ENCODE measurements at regions not wholly inside any gene's neighbourhood (a gene's known extent, or its start where the extent isn't known, plus 50 kb on each side); places are given as distances from the start of the nearest gene placed in this dataset.

DNA sequence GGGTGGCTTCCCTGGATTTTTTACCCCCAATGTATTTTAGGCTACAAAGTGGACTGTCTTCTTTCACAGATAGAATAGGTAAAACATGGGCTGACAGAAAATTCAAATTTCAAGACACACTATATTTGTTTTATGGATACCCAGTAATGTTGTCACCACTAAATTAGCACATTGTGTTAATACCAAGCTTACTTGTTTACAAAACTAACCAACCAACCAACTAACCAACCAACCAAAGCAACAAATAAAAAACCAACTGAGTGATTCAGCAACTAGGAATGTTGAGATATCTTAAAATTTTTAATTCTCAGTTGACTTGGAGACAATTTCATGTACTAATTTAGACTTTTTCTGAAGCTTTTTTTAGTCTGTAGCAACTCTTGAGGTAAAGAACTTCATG, 69.3 kb upstream of the CTSC start:
- intact Hi-C loops (cut with DNase I; ENCODE audit: low total_unique reads): no loop called here
- no peak overlapping the region for H3K4me3 ChIP-seq
- H3K4me1 ChIP-seq: no peaks in the 10 kb centered on the region
- no peak for DNase-seq
- no peaks in the 10 kb centered on the region for H3K36me3 ChIP-seq
- no peak overlapping the region for H3K27ac ChIP-seq
- no peaks in the 10 kb centered on the region for H3K27me3 ChIP-seq
- no peaks in the 10 kb centered on the region for H3K9me3 ChIP-seq
- TF ChIP-seq, protein P1, sequence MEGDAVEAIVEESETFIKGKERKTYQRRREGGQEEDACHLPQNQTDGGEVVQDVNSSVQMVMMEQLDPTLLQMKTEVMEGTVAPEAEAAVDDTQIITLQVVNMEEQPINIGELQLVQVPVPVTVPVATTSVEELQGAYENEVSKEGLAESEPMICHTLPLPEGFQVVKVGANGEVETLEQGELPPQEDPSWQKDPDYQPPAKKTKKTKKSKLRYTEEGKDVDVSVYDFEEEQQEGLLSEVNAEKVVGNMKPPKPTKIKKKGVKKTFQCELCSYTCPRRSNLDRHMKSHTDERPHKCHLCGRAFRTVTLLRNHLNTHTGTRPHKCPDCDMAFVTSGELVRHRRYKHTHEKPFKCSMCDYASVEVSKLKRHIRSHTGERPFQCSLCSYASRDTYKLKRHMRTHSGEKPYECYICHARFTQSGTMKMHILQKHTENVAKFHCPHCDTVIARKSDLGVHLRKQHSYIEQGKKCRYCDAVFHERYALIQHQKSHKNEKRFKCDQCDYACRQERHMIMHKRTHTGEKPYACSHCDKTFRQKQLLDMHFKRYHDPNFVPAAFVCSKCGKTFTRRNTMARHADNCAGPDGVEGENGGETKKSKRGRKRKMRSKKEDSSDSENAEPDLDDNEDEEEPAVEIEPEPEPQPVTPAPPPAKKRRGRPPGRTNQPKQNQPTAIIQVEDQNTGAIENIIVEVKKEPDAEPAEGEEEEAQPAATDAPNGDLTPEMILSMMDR (IDR thresholded peaks at IDR 0.05): no peak
- no peak for TF ChIP-seq POLR2A (IDR thresholded peaks at IDR 0.05)

DNA sequence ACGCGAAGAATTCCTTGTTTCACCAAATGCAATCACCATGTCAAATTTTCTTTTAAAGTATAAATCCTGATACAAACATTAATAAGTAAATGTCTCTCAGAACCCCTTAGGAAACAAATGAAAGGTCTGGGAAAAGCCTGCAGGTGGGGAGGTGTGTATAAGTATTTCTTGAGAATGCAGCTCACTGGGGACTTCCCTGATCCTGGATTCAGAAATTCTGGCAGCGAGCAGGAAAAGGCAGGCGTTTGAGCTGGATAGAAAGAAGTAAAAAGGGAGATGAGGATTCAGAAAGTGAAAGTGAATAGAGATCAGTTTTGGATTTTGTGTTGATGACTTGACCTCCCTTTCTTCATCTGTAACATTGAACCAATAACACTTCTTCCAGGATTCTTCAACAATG, 68.3 kb upstream of the CTSC start:
- no peaks in the 10 kb centered on the region for H3K4me1 ChIP-seq
- no peaks in the 10 kb centered on the region for H3K27me3 ChIP-seq
- no peaks in the 10 kb centered on the region for H3K36me3 ChIP-seq
- no peak for DNase-seq
- TF ChIP-seq, protein P1 (IDR thresholded peaks at IDR 0.05): no peak
- no peak for TF ChIP-seq POLR2A (IDR thresholded peaks at IDR 0.05)
- H3K27ac ChIP-seq: no peak overlapping the region
- H3K9me3 ChIP-seq: no peaks in the 10 kb centered on the region
- no peak overlapping the region for H3K4me3 ChIP-seq
- intact Hi-C loops (cut with DNase I; ENCODE audit: low total_unique reads): no loop called here

DNA sequence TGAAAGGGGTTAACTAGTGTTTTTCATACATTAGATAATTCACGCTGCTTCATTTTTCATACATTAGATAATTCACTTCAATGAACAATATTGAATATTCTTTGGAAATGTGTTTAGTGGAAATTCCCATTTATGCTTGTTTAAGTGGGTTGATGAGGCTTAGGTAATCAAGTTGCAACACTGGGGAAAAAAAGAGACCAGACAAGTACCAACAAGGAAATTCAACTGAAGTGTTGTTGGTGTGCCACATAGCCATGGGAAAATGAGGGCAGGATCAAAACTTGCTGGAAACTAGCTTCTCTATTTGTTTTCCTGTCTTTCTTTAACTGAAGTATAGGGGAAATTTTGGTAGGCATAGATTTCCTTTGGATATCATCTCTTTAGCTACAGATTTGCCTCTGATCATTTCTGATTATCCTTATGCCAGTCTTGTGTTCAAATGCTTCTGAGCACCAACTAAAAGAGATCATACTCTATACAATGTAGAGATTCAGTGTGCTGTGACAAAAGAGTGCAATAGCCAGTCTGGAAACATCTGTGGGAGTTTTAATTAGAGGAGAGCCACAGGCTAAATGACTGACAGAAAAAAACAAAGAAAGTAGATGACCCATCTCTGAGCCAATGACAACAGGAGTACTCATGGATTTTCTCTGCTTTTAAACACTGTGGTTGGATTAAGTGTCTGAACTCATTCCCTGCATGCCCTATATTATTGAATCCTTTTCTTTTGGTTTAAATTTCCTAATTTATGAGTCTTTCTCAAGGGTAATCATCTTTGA, 67.6 kb upstream of the CTSC start:
- intact Hi-C loops (cut with DNase I; ENCODE audit: low total_unique reads): no loop called here

DNA sequence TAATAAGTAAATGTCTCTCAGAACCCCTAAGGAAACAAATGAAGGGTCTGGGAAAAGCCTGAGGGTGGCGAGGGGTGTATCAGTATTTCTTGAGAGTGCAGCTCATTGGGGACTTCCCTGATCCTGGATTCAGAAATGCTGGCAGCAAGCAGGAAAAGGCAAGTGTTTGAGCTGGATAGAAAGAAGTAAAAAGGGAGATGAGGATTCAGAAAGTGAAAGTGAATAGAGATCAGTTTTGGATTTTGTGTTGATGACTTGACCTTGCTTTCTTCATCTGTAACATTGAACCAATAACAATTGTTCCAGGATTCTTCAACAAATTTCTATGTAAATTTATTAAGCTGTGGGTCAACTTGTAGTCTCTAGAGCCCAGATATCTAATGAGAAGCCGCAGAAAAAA, 66.9 kb upstream of the CTSC start:
- Histone ChIP-seq H3K9me3 (no peaks in the 10 kb centered on the region), H3K4me1 (no peaks in the 10 kb centered on the region), H3K27ac (peak overlapping the region in 1 of 2 donors; percentile 11), H3K27me3 (no peaks in the 10 kb centered on the region), H3K4me3 (no peak overlapping the region), H3K36me3 (no peaks in the 10 kb centered on the region)
- no peak for TF ChIP-seq POLR2A (IDR thresholded peaks at IDR 0.05)
- TF ChIP-seq, protein P1 (IDR thresholded peaks at IDR 0.05): no peak
- DNase-seq: no peak
- intact Hi-C loops (cut with DNase I; ENCODE audit: low total_unique reads): no loop called here

More for the DNA sequence above, 67.6 kb upstream of the CTSC start:
- no peak for DNase-seq
- no peak overlapping the region for H3K4me3 ChIP-seq
- peak overlapping the region in 1 of 2 donors; percentile 11 for H3K27ac ChIP-seq
- TF ChIP-seq, protein P1 (IDR thresholded peaks at IDR 0.05): no peak
- TF ChIP-seq POLR2A (IDR thresholded peaks at IDR 0.05): no peak
- no peaks in the 10 kb centered on the region for H3K9me3 ChIP-seq
- H3K36me3 ChIP-seq: no peaks in the 10 kb centered on the region
- no peaks in the 10 kb centered on the region for H3K27me3 ChIP-seq
- no peaks in the 10 kb centered on the region for H3K4me1 ChIP-seq

DNA sequence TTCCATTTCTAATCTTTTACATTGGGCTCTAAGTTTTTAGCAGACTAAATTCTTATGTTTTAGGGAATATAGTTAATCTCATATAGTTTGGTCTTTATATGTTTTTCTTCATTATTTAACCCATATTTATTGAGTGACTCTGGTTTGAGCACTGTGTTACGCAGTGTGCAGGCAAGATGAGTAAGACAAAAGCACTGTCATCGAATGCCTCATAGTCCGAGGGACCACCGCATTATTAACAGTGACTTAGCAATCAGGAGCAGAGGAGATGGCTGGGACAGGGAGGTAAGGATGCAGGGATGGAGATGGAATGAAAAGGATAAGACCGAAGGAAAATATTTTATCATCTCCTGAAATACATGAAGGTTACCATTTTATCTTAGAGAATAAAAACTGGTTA, 65.2 kb upstream of the CTSC start:
- intact Hi-C loops (cut with DNase I; ENCODE audit: low total_unique reads): no loop called here

More for the DNA sequence above, 65.2 kb upstream of the CTSC start:
- H3K36me3 ChIP-seq: no peaks in the 10 kb centered on the region
- TF ChIP-seq POLR2A (IDR thresholded peaks at IDR 0.05): no peak
- TF ChIP-seq, protein P1 (IDR thresholded peaks at IDR 0.05): no peak
- H3K4me3 ChIP-seq: no peak overlapping the region
- H3K27me3 ChIP-seq: no peaks in the 10 kb centered on the region
- no peaks in the 10 kb centered on the region for H3K9me3 ChIP-seq
- peak overlapping the region in 1 of 2 donors; percentile 13 for H3K27ac ChIP-seq
- no peak for DNase-seq
- no peaks in the 10 kb centered on the region for H3K4me1 ChIP-seq

All from uterus (tissue), 3 donors.